ENCODE measurements at regions not wholly inside any gene's neighbourhood (a gene's known extent, or its start where the extent isn't known, plus 50 kb on each side); places are given as distances from the start of the nearest gene placed in this dataset.

GRCh38 chr16:26599785-26600104, 467.0 kb upstream of the C16orf82 start:
- no peaks in the 10 kb centered on the region for H3F3A ChIP-seq (ENCODE audit: control insufficient read depth, insufficient read depth)
- H3K27ac ChIP-seq (ENCODE audit: low read depth, low read length), result no peak overlapping the region
- H3K9me3 ChIP-seq (ENCODE audit: control insufficient read depth, insufficient read depth, low read length), result no peaks in the 10 kb centered on the region
- no peaks in the 10 kb centered on the region for H3K36me3 ChIP-seq (ENCODE audit: control insufficient read depth, low read length)
- no peaks in the 10 kb centered on the region; the same call in 1 of the 2 replicates for H3K27me3 ChIP-seq (ENCODE audit: control insufficient read depth, low read length)
- TF ChIP-seq EZH2phosphoT487 (IDR thresholded peaks at IDR 0.05; ENCODE audit: borderline replicate concordance, low read length), result no peak
- TF ChIP-seq CTCF (IDR thresholded peaks at IDR 0.05; ENCODE audit: low read depth, low read length, poor library complexity, severe bottlenecking), result no peak
- no peak overlapping the region for H3K4me3 ChIP-seq (ENCODE audit: low read length)
- no peaks in the 10 kb centered on the region for H4K20me1 ChIP-seq (ENCODE audit: control insufficient read depth, insufficient read depth, low read depth, low read length)
- no peaks in the 10 kb centered on the region for H3K4me1 ChIP-seq (ENCODE audit: control insufficient read depth, low read length)
- no peaks in the 10 kb centered on the region for H3K79me2 ChIP-seq (ENCODE audit: control insufficient read depth, low read length)
- no peaks in the 10 kb centered on the region for H3K9me2 ChIP-seq (replicated peaks; ENCODE audit: control insufficient read depth, low read length)
- H3K4me2 ChIP-seq (ENCODE audit: low read length), result no peak overlapping the region

GRCh38 chr16:26601335-26601734, 465.4 kb upstream of the C16orf82 start:
- H3K9me2 ChIP-seq (replicated peaks; ENCODE audit: control insufficient read depth, low read length), result no peaks in the 10 kb centered on the region
- no peaks in the 10 kb centered on the region for H3K9me3 ChIP-seq (ENCODE audit: control insufficient read depth, insufficient read depth, low read length)
- no peak overlapping the region for H3K4me2 ChIP-seq (ENCODE audit: low read length)
- no peaks in the 10 kb centered on the region for H3K36me3 ChIP-seq (ENCODE audit: control insufficient read depth, low read length)
- peaks cover 11% of the 10 kb centered on the region for H3K4me1 ChIP-seq (ENCODE audit: control insufficient read depth, low read length)
- H3F3A ChIP-seq (ENCODE audit: control insufficient read depth, insufficient read depth), result no peaks in the 10 kb centered on the region
- H3K27me3 ChIP-seq (ENCODE audit: control insufficient read depth, low read length), result no peaks in the 10 kb centered on the region; the same call in 1 of the 2 replicates
- no peaks in the 10 kb centered on the region for H3K79me2 ChIP-seq (ENCODE audit: control insufficient read depth, low read length)
- no peaks in the 10 kb centered on the region for H4K20me1 ChIP-seq (ENCODE audit: control insufficient read depth, insufficient read depth, low read depth, low read length)
- no peak overlapping the region for H3K27ac ChIP-seq (ENCODE audit: low read depth, low read length)
- H3K4me3 ChIP-seq (ENCODE audit: low read length), result no peak overlapping the region
- TF ChIP-seq CTCF (IDR thresholded peaks at IDR 0.05; ENCODE audit: low read depth, low read length, poor library complexity, severe bottlenecking) (no peak), EZH2phosphoT487 (IDR thresholded peaks at IDR 0.05; ENCODE audit: borderline replicate concordance, low read length) (no peak)

GRCh38 chr16:26605626-26606271, 461.0 kb upstream of the C16orf82 start:
- peaks cover 12% of the 10 kb centered on the region for H3K4me1 ChIP-seq (ENCODE audit: control insufficient read depth, low read length)
- H3K9me3 ChIP-seq (ENCODE audit: control insufficient read depth, insufficient read depth, low read length), result no peaks in the 10 kb centered on the region
- TF ChIP-seq EZH2phosphoT487 (IDR thresholded peaks at IDR 0.05; ENCODE audit: borderline replicate concordance, low read length), result no peak
- no peak for TF ChIP-seq CTCF (IDR thresholded peaks at IDR 0.05; ENCODE audit: low read depth, low read length, poor library complexity, severe bottlenecking)
- no peak overlapping the region for H3K27ac ChIP-seq (ENCODE audit: low read depth, low read length)
- H3K79me2 ChIP-seq (ENCODE audit: control insufficient read depth, low read length), result no peaks in the 10 kb centered on the region
- no peaks in the 10 kb centered on the region for H3K9me2 ChIP-seq (replicated peaks; ENCODE audit: control insufficient read depth, low read length)
- H3K4me2 ChIP-seq (ENCODE audit: low read length), result peak overlapping the region; percentile 54
- H3K27me3 ChIP-seq (ENCODE audit: control insufficient read depth, low read length), result no peaks in the 10 kb centered on the region; the same call in 1 of the 2 replicates
- no peaks in the 10 kb centered on the region for H4K20me1 ChIP-seq (ENCODE audit: control insufficient read depth, insufficient read depth, low read depth, low read length)
- no peaks in the 10 kb centered on the region for H3F3A ChIP-seq (ENCODE audit: control insufficient read depth, insufficient read depth)
- H3K36me3 ChIP-seq (ENCODE audit: control insufficient read depth, low read length), result no peaks in the 10 kb centered on the region
- no peak overlapping the region for H3K4me3 ChIP-seq (ENCODE audit: low read length)
